Chondrocyte (in vitro differentiated cells): ENCODE measurements at regions not wholly inside any gene's neighbourhood (a gene's known extent, or its start where the extent isn't known, plus 50 kb on each side); places are given as distances from the start of the nearest gene placed in this dataset.

Experiments used
- DNase-seq: peaks from one replicate; pipeline ENCODE4 v3.0.0; 2021; ENCODE audit warnings: mixed read lengths, low spot score
- H3K27ac Mint-ChIP-seq: one replicate; pipeline ENCODE4 v1.8.0; 2021; ENCODE audit warnings: mild to moderate bottlenecking, moderate library complexity, mixed read lengths; ENCODE audit not compliant: unreplicated experiment
- H3K27me3 Mint-ChIP-seq: 2 replicates; pipeline ENCODE4 v1.8.0; 2021; ENCODE audit warnings: low read depth, mixed read lengths
- H3K36me3 Mint-ChIP-seq: 2 replicates; pipeline ENCODE4 v1.8.0; 2021; ENCODE audit warnings: low read depth, mixed read lengths
- H3K4me1 Mint-ChIP-seq: 2 replicates; pipeline ENCODE4 v1.8.0; 2021; ENCODE audit warnings: low read depth, mild to moderate bottlenecking, mixed read lengths
- H3K4me3 Mint-ChIP-seq: one replicate; pipeline ENCODE4 v1.8.0; 2021; ENCODE audit warnings: mild to moderate bottlenecking, moderate library complexity, mixed read lengths; ENCODE audit not compliant: unreplicated experiment
- H3K9me3 Mint-ChIP-seq: 2 replicates; pipeline ENCODE4 v1.8.0; 2021; ENCODE audit warnings: low read depth, mixed read lengths
- TF ChIP-seq, protein P1 (sequence below): fragments of 200-600 bp; sonication (generic); IDR thresholded peaks from 2 replicates; pipeline ENCODE4 v1.5.0; 2021; ENCODE audit warnings: antibody characterized with exemption, mild to moderate bottlenecking, moderate library complexity

DNA sequence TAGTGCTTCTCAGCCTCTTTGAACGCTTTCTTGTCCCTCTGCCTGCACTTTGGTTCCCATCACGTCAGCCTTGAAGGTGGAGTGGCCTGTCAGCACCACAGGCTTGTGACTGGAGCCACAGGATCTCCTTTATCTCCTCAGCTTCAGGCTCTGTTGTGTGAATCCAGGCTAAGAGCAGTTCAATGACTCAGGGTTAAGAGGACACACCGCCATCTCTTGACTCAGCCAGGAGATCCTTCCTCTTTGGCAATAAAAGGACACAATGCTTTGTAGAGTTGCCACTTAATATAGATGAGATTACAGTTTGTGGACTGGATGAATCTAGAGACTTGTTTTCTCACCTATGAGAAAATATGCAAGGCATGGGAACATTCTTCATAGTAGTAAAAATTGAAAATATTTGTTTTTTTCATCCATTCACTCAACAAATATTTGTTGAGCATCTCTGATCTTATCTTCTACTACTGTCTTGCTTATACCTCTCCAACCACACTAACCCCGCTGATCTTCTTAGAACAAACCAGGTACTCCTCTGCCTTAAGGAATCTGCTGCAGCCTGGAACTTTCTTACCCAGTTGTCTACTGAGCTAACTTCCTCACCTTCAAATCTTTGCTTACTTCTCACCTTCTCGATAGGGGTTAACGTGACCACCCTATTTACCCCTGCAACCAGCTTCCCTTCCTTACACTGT is 62.3 kb downstream of the UCHL1 start:
- no peak overlapping the region for H3K27ac Mint-ChIP-seq
- DNase-seq, result no peak
- no peak overlapping the region for H3K4me3 Mint-ChIP-seq
- no peaks in the 10 kb centered on the region for H3K36me3 Mint-ChIP-seq
- no peaks in the 10 kb centered on the region for H3K9me3 Mint-ChIP-seq
- peaks cover 20% of the 10 kb centered on the region for H3K27me3 Mint-ChIP-seq
- TF ChIP-seq, protein P1, sequence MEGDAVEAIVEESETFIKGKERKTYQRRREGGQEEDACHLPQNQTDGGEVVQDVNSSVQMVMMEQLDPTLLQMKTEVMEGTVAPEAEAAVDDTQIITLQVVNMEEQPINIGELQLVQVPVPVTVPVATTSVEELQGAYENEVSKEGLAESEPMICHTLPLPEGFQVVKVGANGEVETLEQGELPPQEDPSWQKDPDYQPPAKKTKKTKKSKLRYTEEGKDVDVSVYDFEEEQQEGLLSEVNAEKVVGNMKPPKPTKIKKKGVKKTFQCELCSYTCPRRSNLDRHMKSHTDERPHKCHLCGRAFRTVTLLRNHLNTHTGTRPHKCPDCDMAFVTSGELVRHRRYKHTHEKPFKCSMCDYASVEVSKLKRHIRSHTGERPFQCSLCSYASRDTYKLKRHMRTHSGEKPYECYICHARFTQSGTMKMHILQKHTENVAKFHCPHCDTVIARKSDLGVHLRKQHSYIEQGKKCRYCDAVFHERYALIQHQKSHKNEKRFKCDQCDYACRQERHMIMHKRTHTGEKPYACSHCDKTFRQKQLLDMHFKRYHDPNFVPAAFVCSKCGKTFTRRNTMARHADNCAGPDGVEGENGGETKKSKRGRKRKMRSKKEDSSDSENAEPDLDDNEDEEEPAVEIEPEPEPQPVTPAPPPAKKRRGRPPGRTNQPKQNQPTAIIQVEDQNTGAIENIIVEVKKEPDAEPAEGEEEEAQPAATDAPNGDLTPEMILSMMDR, result no peak
- H3K4me1 Mint-ChIP-seq, result no peaks in the 10 kb centered on the region

DNA sequence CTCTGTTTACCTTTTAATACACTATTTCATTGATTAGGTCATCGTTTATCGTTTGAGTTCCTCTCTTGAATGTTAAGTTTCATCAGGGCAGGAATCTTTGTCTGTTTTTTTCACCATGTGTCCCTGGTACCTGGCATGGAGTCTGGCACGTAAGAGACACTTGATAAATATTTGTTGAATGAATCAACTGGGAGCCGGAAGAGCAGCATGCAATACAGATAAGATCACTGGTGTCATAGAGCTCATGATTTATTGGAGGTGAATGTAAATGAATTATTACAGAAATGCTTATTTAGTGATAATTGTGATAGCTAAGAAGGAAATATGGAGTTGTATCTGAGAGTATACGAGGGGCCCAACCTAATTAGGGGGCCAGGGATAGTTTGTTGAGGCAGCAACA is 62.8 kb downstream of the UCHL1 start:
- Mint-ChIP-seq H3K9me3 (no peaks in the 10 kb centered on the region), H3K27me3 (peaks cover 20% of the 10 kb centered on the region), H3K27ac (no peak overlapping the region), H3K36me3 (no peaks in the 10 kb centered on the region), H3K4me3 (no peak overlapping the region), H3K4me1 (no peaks in the 10 kb centered on the region)
- TF ChIP-seq, protein P1, result no peak
- DNase-seq, result no peak

DNA sequence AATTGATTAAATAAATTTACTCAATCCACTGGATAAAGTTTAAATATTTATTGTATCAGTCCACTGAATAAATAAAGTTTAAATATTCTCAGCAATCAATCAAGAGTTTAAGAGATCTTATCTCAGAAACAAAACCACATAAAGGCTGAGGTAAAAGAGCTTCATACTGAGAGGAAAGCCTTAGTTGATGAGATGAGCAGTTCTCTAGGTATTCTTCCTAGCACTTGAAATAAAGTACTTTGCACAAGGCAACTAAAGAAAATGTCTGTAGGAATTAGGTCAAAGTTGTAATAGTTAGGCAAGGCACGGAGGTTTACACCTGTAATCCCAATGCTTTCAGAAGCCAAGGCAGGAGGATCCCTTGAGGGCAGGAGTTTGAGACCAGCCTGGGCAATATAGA is 63.5 kb downstream of the UCHL1 start:
- Mint-ChIP-seq H3K4me1 (no peaks in the 10 kb centered on the region), H3K27ac (no peak overlapping the region), H3K4me3 (no peak overlapping the region), H3K9me3 (no peaks in the 10 kb centered on the region), H3K36me3 (no peaks in the 10 kb centered on the region), H3K27me3 (peaks cover 20% of the 10 kb centered on the region)
- TF ChIP-seq, protein P1, result no peak
- DNase-seq, result no peak

DNA sequence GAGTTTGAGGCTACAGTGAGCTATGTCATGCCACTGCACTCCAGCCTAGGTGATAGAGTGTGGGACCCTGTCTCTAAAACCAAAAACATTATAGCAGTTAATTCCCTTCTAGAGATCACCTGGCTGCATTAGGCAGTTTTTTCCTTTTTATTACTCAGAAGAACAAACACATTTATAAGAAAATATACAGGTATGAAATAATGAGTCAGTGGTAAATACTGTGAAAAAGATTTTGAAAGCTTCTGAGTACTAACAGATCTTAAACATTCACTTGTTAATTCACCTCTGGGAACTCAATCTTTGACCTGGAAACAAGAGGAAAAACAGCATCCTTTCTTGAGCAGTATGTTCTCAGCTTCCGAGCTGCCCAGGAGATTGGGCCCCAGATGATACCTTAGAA is 64.1 kb downstream of the UCHL1 start:
- Mint-ChIP-seq H3K27me3 (peaks cover 18% of the 10 kb centered on the region), H3K4me3 (no peak overlapping the region), H3K4me1 (no peaks in the 10 kb centered on the region), H3K36me3 (no peaks in the 10 kb centered on the region), H3K9me3 (no peaks in the 10 kb centered on the region), H3K27ac (no peak overlapping the region)
- DNase-seq, result no peak
- TF ChIP-seq, protein P1, result no peak

DNA sequence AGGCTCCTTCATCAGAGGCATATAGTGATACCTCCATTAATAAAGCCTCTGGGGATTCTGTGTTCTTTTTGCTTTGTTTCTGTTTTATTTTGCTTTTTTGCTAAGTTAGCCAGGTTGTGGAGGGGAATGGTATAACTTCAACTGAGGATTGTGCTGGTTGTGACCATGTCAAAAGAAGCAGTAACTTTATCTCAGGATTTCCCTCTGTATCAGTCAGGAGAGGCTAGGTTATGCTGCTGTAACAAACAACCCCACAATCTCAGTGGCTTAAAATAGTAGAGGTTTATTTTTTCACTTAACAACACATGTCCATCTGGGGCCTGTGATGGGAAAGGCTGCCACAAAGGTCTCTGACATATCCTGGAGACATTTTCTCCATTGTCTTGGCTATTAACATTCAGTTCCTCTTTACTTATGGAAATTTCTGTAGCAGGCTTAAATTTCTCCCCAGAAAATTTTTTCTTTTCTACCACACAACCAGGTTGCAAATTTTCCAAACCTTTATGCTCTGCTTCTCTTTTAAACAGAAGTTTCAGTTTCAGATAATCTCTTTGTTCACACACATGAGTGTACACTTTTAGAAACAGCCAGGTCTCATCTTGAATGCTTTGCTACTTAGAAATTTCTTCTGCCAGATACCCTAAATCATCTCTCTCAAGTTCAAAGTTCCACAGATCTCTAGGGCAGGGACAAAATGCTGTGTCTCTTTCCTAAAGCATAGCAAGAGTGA is 64.7 kb downstream of the UCHL1 start:
- H3K27me3 Mint-ChIP-seq, result peaks cover 18% of the 10 kb centered on the region

More for the DNA sequence above, 64.7 kb downstream of the UCHL1 start:
- Mint-ChIP-seq H3K36me3 (no peaks in the 10 kb centered on the region), H3K4me3 (no peak overlapping the region), H3K9me3 (no peaks in the 10 kb centered on the region), H3K4me1 (no peaks in the 10 kb centered on the region), H3K27ac (no peak overlapping the region)
- TF ChIP-seq, protein P1, result no peak
- DNase-seq, result no peak
